Stimulated activated CD8-positive, alpha-beta memory T cell treated with anti-CD3 and anti-CD28 coated beads, Interleukin-7, amount 100 ng/mL, for 48 hours (primary cell): ENCODE measurements at regions not wholly inside any gene's neighbourhood (a gene's known extent, or its start where the extent isn't known, plus 50 kb on each side); places are given as distances from the start of the nearest gene placed in this dataset.
"Not testable (repeated sequence)": the region's sequence is repeated elsewhere in the genome, so short reads cannot be mapped to it uniquely, and the experiment has no call there.

Source experiments
- DNase-seq, 2 donors: peaks; one replicate each; pipeline ENCODE4 v3.0.0-alpha.2; 2020; ENCODE audit warnings: low read depth in 1 of 2; ENCODE audit errors: extremely low read depth in 1 of 2

GRCh38 chr7:106530183-106530582, 130.8 kb downstream of the CCDC71L start:
- DNase-seq = not testable (repeated sequence)

- not testable (repeated sequence) for DNase-seq
Observed at GRCh38 chr7:106526617-106527016, 134.3 kb downstream of the CCDC71L start.

GRCh38 chr7:106524690-106525059, 136.3 kb downstream of the CCDC71L start:
- no peak for DNase-seq

DNA sequence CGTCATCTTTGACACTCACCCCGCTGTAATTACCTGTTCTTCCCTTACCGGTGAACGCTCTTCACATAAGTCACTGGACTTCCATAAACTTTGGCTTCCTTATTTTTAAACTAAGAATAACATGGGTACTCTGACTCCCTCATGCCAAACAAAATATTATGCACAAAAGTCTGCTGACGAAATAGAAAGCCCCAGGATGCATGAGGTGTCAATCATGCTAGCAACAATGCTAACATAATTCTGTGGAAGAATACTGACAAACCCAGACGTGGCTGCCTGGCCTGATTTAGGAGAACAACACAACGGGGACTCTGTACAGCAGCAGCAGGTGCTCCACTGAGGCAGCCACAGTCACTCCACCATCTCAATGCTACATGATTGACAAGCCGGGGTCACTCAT, 137.5 kb downstream of the CCDC71L start:
- no peak for DNase-seq

DNA sequence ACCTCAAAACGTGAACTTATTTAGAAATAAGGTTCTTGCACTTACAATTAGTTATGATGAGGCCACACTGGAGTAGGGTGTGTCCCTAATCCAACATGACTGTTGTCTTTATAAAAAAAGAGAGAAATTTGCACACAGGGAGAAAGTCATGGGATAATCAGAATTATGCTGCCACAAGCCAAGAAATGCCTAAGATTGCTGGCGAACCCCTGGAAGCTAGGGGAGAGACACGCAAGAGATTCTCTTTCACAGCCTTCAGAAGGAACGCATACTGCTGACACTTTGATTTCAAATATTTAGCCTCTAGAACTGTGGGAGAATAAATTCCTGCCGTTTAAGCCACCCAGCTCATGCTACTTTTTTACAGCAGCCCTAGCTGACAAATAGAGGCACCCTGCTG, 138.3 kb downstream of the CCDC71L start:
- no peak for DNase-seq

DNA sequence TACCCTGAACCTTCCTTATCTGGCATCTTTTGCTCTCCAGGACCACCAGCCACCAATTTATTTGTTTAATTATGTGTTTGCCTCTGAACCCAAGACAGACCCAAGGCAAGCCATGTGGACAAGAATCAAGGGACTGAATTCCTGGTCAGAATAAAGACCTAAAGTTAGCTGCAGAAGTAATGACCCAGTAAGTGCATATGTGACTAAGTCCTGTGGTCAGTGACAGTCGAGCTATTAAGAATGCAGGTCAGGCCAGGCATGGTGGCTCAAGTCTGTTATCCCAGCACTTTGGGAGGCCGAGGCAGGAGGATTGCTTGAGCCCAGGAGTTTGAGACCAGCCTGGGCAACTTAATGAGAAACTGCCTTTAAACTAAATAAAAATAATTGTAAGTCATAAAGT, 139.4 kb downstream of the CCDC71L start:
- DNase-seq = no peak

GRCh38 chr7:106520962-106521514, 139.9 kb downstream of the CCDC71L start:
- DNase-seq = no peak

DNA sequence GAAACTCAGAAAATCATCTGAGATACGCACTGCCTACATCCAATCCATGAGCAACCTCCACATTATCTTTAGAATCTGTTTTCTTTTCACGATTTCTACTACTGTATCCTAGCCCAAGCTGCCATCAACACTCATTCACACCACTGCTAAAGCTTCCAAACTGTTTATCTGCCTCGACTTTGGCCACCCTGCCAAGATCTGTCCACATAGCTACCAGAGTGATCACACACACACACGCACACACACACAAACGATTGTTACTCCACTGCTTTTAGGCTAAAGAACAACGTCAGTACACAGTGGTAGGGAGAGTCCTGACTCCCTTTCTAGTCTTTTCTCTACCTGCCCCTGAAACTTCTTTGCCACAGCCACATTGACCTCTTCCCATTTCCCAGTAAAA, 142.0 kb downstream of the CCDC71L start:
- DNase-seq = no peak

GRCh38 chr7:106518239-106518638, 142.7 kb downstream of the CCDC71L start:
- no peak for DNase-seq

DNA sequence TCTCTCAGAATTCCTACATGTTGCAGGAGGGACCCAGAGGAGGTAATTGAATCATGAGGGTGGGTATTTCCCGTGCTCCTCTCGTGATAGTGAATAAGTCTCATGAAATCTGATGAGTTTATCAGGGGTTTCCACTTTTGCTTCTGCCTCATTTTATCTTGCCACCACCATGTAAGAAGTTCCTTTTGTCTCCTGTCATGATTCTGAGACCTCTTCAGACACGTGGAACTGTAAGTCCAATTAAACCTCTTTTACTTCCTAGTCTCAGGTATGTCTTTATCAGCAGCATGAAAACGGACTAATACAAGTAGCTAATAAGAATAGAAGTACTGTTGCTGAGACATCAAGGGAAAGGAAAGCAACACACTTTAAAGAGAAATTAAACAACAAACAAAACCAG, 143.4 kb downstream of the CCDC71L start:
- DNase-seq = no peak

DNA sequence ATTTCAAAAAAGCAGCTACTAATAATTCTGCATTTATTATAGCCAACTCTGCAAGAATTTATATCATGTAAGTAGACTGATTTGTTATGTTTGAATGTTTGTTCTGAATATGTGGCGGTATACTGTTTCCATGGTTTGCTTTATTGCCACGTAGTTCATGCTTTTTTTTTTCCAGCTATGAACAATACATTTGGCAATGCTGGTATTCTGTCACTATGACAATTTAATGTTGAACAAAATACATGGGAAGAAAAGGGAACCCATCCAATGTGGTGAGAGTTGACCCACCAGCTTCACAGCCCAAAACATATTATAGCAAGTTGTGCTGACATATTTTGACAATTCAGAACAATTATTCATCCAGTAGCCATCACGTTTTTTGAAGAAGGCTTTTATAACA, 145.6 kb downstream of the CCDC71L start:
- DNase-seq = no peak

GRCh38 chr7:106514881-106515280, 146.1 kb downstream of the CCDC71L start:
- DNase-seq = no peak

GRCh38 chr7:106512217-106512616, 148.7 kb downstream of the CCDC71L start:
- DNase-seq = no peak

- DNase-seq = no peak
Observed at GRCh38 chr7:106504645-106505044, 156.3 kb downstream of the CCDC71L start.

- DNase-seq = no peak
Observed at GRCh38 chr7:106504207-106504606, 156.8 kb downstream of the CCDC71L start.

DNA sequence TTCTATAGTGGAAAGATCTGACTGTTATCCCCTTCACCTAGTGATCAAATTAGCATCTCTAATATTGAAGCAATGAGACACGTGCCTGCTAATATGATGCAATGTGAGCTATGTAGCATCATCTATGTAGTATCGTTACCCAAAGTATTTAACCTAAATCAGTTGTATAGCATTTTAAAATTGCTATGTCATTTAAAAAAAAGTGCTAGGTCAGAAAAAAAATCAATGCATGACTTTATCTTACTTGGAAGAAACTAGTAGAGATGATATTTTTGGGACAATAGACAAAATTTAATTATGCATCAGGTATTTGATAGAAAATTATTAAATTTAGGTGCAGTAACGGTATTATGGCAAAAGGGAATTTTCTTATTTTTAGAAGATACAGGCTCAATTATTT, 157.3 kb downstream of the CCDC71L start:
- no peak for DNase-seq

DNA sequence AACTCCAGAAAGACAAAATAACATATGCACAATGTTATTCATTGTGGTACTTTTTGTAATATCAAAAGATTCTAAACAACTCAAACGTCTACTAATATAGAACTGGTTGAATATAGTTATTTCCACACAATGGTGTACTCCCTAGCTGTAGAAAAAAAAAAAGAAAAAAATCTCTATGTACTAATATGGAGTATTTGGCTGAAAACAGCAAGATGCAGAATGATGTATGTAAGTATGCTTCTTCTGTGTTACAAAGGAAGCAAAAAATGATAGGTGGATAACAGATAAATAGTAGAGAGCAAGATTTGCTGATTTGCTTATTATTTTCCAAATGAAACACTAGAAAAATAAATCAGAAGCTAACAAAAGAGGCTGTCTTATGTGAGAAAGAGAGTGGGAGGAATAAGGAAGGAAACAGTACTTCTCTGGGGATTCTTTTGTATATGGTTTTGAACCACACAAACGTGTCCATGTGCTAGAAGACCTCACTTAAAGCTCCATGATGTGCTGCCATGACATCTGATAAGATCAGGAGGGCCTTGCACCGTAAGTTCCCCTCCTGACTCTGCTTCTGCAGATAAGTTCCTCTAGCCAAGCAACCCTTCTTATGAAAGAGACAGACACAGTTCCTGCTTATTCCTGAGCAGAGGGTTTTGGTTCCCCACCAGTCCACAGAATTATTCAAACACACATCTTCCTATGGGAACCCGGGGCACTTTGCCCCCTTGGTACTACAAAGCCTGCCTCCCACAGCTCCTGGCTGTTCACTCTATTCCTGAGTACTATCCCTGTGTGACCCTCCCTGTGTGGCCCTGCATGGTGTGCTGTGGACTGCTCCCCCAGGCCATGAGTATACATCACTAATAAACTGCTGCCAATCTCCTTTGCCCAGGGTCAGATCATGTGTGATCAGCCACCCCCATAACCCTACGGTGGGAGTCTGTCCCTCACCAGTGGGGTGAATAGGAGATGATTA, 159.1 kb downstream of the CCDC71L start:
- DNase-seq = no peak

GRCh38 chr7:106499897-106500296, 161.1 kb downstream of the CCDC71L start:
- no peak for DNase-seq

DNA sequence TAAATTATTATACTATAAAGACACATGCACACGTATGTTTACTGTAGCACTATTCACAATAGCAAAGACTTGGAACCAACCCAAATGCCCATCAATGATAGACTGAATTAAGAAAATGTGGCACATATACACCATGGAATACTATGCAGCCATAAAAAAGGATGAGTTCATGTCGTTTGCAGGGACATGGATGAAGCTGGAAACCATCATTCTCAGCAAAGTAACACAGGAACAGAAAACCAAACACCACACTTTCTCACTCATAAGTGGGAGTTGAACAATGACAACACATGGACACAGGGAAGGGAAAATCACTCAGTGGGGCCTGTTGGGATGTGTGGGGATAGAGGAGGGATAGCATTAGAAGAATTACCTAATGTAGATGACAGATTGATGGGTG, 163.0 kb downstream of the CCDC71L start:
- DNase-seq = not testable (repeated sequence)

GRCh38 chr7:106493041-106493731, 167.8 kb downstream of the CCDC71L start:
- DNase-seq = no peak

DNA sequence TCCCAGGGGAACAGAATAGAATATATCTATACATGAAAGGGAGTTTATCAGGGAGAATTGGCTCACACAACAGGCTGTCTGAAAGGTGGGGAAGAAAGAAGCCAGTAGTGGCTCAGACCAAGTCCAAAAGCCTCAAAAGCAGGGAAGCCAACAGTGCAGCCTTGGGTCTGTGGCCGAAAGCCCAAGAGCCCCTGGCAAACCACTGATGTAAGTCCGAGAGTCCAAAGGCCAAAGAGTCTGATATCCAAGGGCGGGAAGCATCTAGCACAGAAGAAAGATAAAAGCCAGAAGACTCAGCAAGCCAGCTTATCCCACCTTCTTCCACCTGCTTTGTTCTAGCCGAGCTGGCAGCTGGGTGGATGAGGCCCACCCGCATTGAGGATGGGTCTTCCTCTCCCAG, 172.5 kb downstream of the CCDC71L start:
- DNase-seq = no peak

- DNase-seq = no peak
Observed at GRCh38 chr7:106487892-106488291, 173.1 kb downstream of the CCDC71L start.
